NCI-H2196 treated with DMSO at 0.1 percent for 48 hours (cell line): ENCODE measurements at regions not wholly inside any gene's neighbourhood (a gene's known extent, or its start where the extent isn't known, plus 50 kb on each side); places are given as distances from the start of the nearest gene placed in this dataset.

Experiments
- DNase-seq: peaks from one replicate; lab custom pipeline; 2025; ENCODE audit not compliant: unreplicated experiment; lab: John Stamatoyannopoulos, UW

GRCh38 chr14:104271391-104271790 is 133.0 kb downstream of the KIF26A start:
- no peak for DNase-seq

DNA sequence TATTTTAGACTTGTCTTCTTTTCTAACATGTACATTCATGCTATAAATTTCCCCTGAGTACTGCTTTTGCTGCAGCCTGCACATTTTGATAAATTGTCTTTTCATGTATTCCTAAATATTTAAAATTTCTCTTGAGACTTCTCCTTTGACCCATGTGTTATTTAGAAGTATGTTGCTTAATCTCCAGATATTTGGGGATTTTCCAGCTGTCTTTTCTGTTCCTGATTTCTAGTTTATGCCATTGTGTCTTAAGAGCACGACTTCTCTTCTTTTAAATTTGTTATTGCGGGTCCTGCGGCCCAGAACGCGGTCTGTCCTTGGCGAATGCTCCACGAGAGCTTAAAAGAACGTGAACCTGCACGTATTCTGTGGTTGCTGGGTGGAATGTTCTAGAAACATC is 136.4 kb downstream of the KIF26A start:
- no peak for DNase-seq

- no peak for DNase-seq
These were observed 139.2 kb downstream of the KIF26A start for GRCh38 chr14:104277416-104278213.

DNA sequence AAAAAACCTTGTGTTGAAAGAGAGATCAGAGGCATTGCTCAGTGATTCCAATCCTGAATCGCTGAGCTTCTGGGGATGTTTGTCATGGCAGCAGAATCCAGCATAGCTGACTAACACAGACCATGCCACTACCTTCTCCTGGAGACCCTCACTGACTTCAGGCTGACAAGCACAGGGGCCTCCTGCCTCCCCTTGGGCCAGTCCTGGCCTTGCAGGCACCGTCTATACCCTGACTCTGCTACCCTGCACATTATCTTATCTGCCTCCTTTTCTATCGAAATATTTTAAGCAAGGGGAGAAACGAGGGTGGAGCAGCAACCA is 139.8 kb downstream of the KIF26A start:
- DNase-seq: no peak

- no peak for DNase-seq
These were observed 141.9 kb downstream of the KIF26A start for GRCh38 chr14:104280085-104280901.

DNA sequence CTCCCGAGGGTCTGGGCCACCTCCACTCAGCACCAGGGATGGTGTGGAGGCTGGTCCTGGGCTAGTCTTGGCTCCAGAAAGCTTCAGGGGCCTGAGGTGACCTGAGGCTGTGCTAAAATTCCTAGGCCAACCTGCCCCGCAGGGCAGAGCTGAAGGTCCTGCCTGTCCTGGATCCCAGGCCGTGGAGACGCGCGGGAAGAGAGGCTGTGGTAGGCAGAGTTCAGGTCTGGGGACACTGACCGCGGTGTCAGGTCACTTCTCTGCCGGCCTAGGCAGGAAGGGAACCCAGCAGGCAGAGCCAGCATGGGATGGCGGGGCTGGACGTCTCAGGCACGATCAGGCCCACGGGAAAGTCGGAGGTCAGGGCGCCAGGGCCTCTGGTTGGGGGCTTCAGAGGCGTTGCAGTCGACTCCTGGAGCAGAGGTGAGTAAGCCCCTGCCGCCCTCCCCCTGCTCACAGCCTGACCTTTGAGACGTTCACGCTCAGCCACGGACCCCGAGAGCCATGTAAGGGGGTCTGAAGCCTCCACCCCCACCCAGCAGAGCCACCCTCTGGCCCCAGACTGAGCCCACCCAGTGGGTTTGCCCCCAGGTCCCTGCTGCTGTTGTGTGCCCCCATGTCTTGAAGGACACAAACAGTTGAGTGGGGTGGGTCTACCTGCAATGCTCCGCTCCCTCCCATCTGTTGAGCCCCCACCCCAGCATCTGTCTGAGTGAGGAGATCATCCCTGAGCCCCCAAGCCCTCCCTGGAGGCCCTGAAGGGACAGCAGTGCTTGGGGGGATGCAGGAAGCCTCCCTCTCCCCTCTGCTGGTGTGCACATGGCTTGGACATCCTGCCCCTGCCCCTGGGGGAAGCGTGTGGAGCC is 142.7 kb downstream of the KIF26A start:
- DNase-seq: no peak

GRCh38 chr14:104281768-104282301 is 143.4 kb downstream of the KIF26A start:
- DNase-seq: no peak

GRCh38 chr14:104282332-104283196 is 144.2 kb downstream of the KIF26A start:
- DNase-seq: no peak

- no peak for DNase-seq
These were observed 145.1 kb downstream of the KIF26A start for GRCh38 chr14:104283197-104284106.

- no peak for DNase-seq
These were observed 145.8 kb downstream of the KIF26A start for GRCh38 chr14:104284107-104284592.

- no peak for DNase-seq
These were observed 146.5 kb downstream of the KIF26A start for GRCh38 chr14:104284636-104285507.

DNA sequence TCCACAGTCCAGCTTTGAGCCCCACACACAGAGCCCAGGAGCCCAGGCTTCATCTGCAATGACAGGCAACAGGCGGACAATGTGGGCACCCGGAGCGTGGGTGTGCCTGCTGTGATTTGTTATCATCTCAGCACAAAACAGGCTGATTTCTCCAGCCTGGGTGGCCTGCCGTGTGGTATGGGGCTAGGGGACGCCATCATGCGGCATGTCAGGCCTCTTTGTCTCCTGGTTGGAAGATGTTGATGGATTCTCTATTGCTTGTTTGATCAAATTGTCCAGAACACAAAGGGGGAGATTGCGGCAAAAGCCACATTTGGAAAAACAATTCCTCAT is 147.1 kb downstream of the KIF26A start:
- DNase-seq: no peak

GRCh38 chr14:104286086-104286485 is 147.7 kb downstream of the KIF26A start:
- DNase-seq: no peak

- no peak for DNase-seq
These were observed 148.1 kb downstream of the KIF26A start for GRCh38 chr14:104286496-104286895.

GRCh38 chr14:104287301-104288009 is 149.1 kb downstream of the KIF26A start:
- DNase-seq: no peak

- DNase-seq: no peak
These were observed 149.9 kb downstream of the KIF26A start for GRCh38 chr14:104288272-104288671.

- DNase-seq: no peak
These were observed 151.1 kb downstream of the KIF26A start for GRCh38 chr14:104289507-104289906.
